Upper lobe of left lung (tissue), 4 donors: ENCODE measurements at regions not wholly inside any gene's neighbourhood (a gene's known extent, or its start where the extent isn't known, plus 50 kb on each side); places are given as distances from the start of the nearest gene placed in this dataset.

Source experiments
- CTCF ChIP-seq, 6 experiments: fragments of 450-650 bp in 4 of 6; fragments of 200-600 bp in 2 of 6; sonication (generic) in 2 of 6; IDR thresholded peaks; one replicate each; pipeline ENCODE4 v1.5.1; 2016 to 2019; ENCODE audit warnings: antibody characterized with exemption in 6 of 6
- EP300 ChIP-seq, 4 donors: sonication (generic); formaldehyde crosslinking; IDR thresholded peaks; one replicate each; pipeline ENCODE4 v1.5.1; 2017; ENCODE audit warnings: antibody characterized with exemption in 4 of 4, control low read depth in 2 of 4
- POLR2A ChIP-seq, 4 donors: fragments of 450-650 bp; IDR thresholded peaks; one replicate each; pipeline ENCODE4 v1.5.1; 2016 to 2017; ENCODE audit warnings: antibody characterized with exemption in 4 of 4, mild to moderate bottlenecking in 2 of 4
- POLR2AphosphoS5 ChIP-seq, 2 donors: sonication (generic); formaldehyde crosslinking; IDR thresholded peaks; one replicate each; pipeline ENCODE4 v1.5.1; 2017; ENCODE audit warnings: antibody characterized with exemption in 2 of 2

- TF ChIP-seq CTCF (IDR thresholded peaks at IDR 0.05) (no peak), POLR2AphosphoS5 (IDR thresholded peaks at IDR 0.05) (no peak), EP300 (IDR thresholded peaks at IDR 0.05) (no peak), POLR2A (IDR thresholded peaks at IDR 0.05) (no peak)
Measured at GRCh38 chr5:119953474-119953873, 324.1 kb downstream of the FAM170A start.
